Loucy (cell line): ENCODE measurements at regions not wholly inside any gene's neighbourhood (a gene's known extent, or its start where the extent isn't known, plus 50 kb on each side); places are given as distances from the start of the nearest gene placed in this dataset.
"Not testable (repeated sequence)": the region's sequence is repeated elsewhere in the genome, so short reads cannot be mapped to it uniquely, and the experiment has no call there.

Source experiments
- H2AFZ ChIP-seq: fragments of 200-600 bp; sonication (generic); 2 replicates; pipeline ENCODE4 v1.6.0; 2016; ENCODE audit warnings: antibody characterized with exemption, mild to moderate bottlenecking, low read length, moderate library complexity
- H3F3A ChIP-seq: fragments of 200-600 bp; 2 replicates; pipeline ENCODE4 v1.6.0; 2016; ENCODE audit warnings: antibody characterized with exemption, low read depth, mild to moderate bottlenecking
- H3K27me3 ChIP-seq: fragments of 200-600 bp; sonication (generic); 2 replicates; pipeline ENCODE4 v1.6.1; 2014; ENCODE audit warnings: low read length, mild to moderate bottlenecking; ENCODE audit not compliant: insufficient read depth, poor library complexity, severe bottlenecking
- H3K36me3 ChIP-seq: fragments of 200-600 bp; sonication (generic); 2 replicates; pipeline ENCODE4 v1.6.1; 2016; ENCODE audit warnings: low read length; ENCODE audit not compliant: insufficient read depth
- H3K4me1 ChIP-seq: fragments of 200-600 bp; sonication (generic); 2 replicates; pipeline ENCODE4 v1.5.1; 2014; ENCODE audit warnings: low read length, mild to moderate bottlenecking; ENCODE audit not compliant: insufficient read depth, poor library complexity, severe bottlenecking
- H3K4me2 ChIP-seq: fragments of 200-600 bp; sonication (generic); 2 replicates; pipeline ENCODE4 v1.6.0; 2014; ENCODE audit warnings: antibody characterized with exemption, low read length, low read depth, mild to moderate bottlenecking; ENCODE audit not compliant: poor library complexity, severe bottlenecking
- H3K4me3 ChIP-seq: fragments of 200-600 bp; sonication (generic); 2 replicates; pipeline ENCODE4 v1.5.1; 2014; ENCODE audit warnings: low read length, mild to moderate bottlenecking, mixed read lengths; ENCODE audit not compliant: poor library complexity, severe bottlenecking
- H3K79me2 ChIP-seq: fragments of 200-600 bp; sonication (generic); 2 replicates; pipeline ENCODE4 v1.6.1; 2014; ENCODE audit warnings: low read length; ENCODE audit not compliant: insufficient read depth
- H3K9ac ChIP-seq: fragments of 200-600 bp; sonication (generic); 2 replicates; pipeline ENCODE4 v1.6.0; 2014; ENCODE audit warnings: mild to moderate bottlenecking, low read depth, low read length, moderate library complexity; ENCODE audit not compliant: poor library complexity, severe bottlenecking
- H3K9me2 ChIP-seq: fragments of 200-600 bp; sonication (generic); replicated peaks from 2 replicates; pipeline ENCODE4 v1.6.1; 2016; ENCODE audit warnings: low read depth, low read length, mixed read lengths
- H3K9me3 ChIP-seq: fragments of 200-600 bp; sonication (generic); 2 replicates; pipeline ENCODE4 v1.6.1; 2014; ENCODE audit warnings: mild to moderate bottlenecking, antibody characterized with exemption, low read length, low read depth; ENCODE audit not compliant: insufficient read depth
- H4K20me1 ChIP-seq: fragments of 200-600 bp; sonication (generic); 2 replicates; pipeline ENCODE4 v1.6.0; 2014; ENCODE audit warnings: antibody characterized with exemption, low read length, mild to moderate bottlenecking; ENCODE audit not compliant: insufficient read depth, poor library complexity, severe bottlenecking
- EZH2phosphoT487 ChIP-seq: fragments of 200-600 bp; IDR thresholded peaks from 2 replicates; pipeline ENCODE4 v1.6.1; 2018; ENCODE audit warnings: antibody characterized with exemption, mild to moderate bottlenecking, moderate library complexity, borderline replicate concordance
- TF ChIP-seq, protein P1 (sequence below): fragments of 200-600 bp; sonication (generic); conservative IDR thresholded peaks from 2 replicates; pipeline ENCODE4 v1.5.1; 2014; ENCODE audit warnings: mild to moderate bottlenecking, antibody characterized with exemption, low read length

- no peaks in the 10 kb centered on the region for H3K9me2 ChIP-seq
- no peak overlapping the region for H3K4me2 ChIP-seq
- peaks cover 4% of the 10 kb centered on the region for H3K4me1 ChIP-seq
- H3K27me3 ChIP-seq = no peaks in the 10 kb centered on the region
- H3K36me3 ChIP-seq = peaks cover 5% of the 10 kb centered on the region; the same call in 1 of the 2 replicates
- H3F3A ChIP-seq = no peaks in the 10 kb centered on the region
- no peak overlapping the region for H3K9ac ChIP-seq
- no peak overlapping the region for H2AFZ ChIP-seq
- TF ChIP-seq EZH2phosphoT487 = no peak
- TF ChIP-seq, protein P1, sequence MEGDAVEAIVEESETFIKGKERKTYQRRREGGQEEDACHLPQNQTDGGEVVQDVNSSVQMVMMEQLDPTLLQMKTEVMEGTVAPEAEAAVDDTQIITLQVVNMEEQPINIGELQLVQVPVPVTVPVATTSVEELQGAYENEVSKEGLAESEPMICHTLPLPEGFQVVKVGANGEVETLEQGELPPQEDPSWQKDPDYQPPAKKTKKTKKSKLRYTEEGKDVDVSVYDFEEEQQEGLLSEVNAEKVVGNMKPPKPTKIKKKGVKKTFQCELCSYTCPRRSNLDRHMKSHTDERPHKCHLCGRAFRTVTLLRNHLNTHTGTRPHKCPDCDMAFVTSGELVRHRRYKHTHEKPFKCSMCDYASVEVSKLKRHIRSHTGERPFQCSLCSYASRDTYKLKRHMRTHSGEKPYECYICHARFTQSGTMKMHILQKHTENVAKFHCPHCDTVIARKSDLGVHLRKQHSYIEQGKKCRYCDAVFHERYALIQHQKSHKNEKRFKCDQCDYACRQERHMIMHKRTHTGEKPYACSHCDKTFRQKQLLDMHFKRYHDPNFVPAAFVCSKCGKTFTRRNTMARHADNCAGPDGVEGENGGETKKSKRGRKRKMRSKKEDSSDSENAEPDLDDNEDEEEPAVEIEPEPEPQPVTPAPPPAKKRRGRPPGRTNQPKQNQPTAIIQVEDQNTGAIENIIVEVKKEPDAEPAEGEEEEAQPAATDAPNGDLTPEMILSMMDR = no peak
- H4K20me1 ChIP-seq = no peaks in the 10 kb centered on the region
- no peaks in the 10 kb centered on the region for H3K9me3 ChIP-seq
- no peaks in the 10 kb centered on the region for H3K79me2 ChIP-seq
- no peak overlapping the region for H3K4me3 ChIP-seq
These were observed 65.6 kb upstream of the VPREB1 start for GRCh38 chr22:22178992-22179391.

DNA sequence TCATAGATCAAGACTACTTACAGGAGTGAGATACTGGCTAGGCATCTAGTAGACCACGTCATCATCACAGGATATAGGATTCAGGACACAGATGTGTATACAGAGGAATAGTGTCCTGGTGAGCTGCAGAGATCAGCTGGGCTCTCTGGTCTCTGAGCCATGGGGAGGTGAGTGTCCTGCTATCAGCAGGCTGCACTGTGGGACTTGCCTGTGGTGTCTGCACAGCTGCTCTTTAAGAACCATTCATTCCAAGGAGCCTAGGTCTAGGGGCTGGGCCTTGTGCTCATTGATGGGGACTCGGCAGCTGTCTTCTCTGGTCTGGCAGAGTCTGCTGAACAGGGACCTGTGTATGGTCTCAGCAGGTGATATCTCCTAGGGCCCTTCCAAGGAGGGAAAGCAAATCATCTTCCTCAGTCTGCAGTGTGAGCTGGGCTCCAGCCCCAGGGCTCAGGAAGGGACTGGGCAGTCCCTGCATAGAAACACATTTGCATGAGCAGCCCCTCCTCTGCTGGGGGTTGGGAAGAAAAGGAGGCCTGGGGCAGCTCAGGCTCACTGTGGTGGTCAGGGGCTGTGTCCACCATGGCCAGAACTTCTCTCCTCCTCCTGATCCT is 66.1 kb upstream of the VPREB1 start:
- H3K27me3 ChIP-seq = no peaks in the 10 kb centered on the region
- no peaks in the 10 kb centered on the region for H4K20me1 ChIP-seq
- H2AFZ ChIP-seq = no peak overlapping the region

GRCh38 chr22:22176929-22177616 is 67.5 kb upstream of the VPREB1 start:
- Histone ChIP-seq H3K9ac (no peak overlapping the region), H3K9me2 (no peaks in the 10 kb centered on the region), H2AFZ (no peak overlapping the region), H4K20me1 (no peaks in the 10 kb centered on the region), H3K36me3 (peaks cover 5% of the 10 kb centered on the region; the same call in 1 of the 2 replicates), H3F3A (no peaks in the 10 kb centered on the region), H3K4me2 (no peak overlapping the region), H3K27me3 (no peaks in the 10 kb centered on the region), H3K4me1 (peaks cover 4% of the 10 kb centered on the region), H3K79me2 (no peaks in the 10 kb centered on the region), H3K4me3 (no peak overlapping the region), H3K9me3 (no peaks in the 10 kb centered on the region)
- TF ChIP-seq, protein P1 = no peak
- TF ChIP-seq EZH2phosphoT487 = no peak

More for the DNA sequence above, 66.1 kb upstream of the VPREB1 start:
- TF ChIP-seq EZH2phosphoT487 = no peak
- TF ChIP-seq, protein P1 = no peak
- Histone ChIP-seq H3K4me1 (peaks cover 4% of the 10 kb centered on the region), H3F3A (no peaks in the 10 kb centered on the region), H3K9me3 (no peaks in the 10 kb centered on the region), H3K4me3 (no peak overlapping the region), H3K79me2 (no peaks in the 10 kb centered on the region), H3K9me2 (no peaks in the 10 kb centered on the region), H3K36me3 (peaks cover 5% of the 10 kb centered on the region; the same call in 1 of the 2 replicates), H3K4me2 (no peak overlapping the region), H3K9ac (no peak overlapping the region)

DNA sequence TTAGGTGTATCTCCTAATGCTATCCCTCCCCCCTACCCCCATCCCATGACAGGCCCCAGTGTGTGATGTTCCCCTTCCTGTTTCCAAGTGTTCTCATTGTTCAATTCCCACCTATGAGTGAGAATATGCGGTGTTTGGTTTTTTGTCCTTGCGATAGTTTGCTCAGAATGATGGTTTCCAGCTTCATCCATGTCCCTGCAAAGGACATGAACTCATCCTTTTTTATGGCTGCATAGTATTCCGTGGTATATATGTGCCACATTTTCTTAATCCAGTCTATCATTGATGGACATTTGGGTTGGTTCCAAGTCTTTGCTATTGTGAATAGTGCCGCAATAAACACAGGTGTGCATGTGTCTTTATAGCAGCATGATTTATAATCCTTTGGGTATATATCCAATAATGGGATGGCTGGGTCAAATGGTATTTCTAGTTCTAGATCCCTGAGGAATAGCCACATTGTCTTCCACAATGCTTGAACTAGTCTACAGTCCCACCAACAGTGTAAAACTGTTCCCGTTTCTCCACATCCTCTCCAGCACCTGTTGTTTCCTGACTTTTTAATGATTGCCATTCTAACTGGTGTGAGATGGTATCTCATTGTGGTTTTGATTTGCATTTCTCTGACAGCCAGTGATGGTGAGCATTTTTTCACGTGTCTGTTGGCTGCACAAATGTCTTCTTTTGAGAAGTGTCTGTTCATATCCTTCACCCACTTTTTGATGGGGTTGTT is 71.5 kb upstream of the VPREB1 start:
- H3K4me2 ChIP-seq, H2AFZ ChIP-seq, H4K20me1 ChIP-seq, H3K9me3 ChIP-seq, H3K9me2 ChIP-seq, H3K9ac ChIP-seq, H3K36me3 ChIP-seq, H3F3A ChIP-seq, H3K4me3 ChIP-seq, H3K79me2 ChIP-seq, H3K27me3 ChIP-seq: not testable (repeated sequence)
- peaks cover 16% of the 10 kb centered on the region for H3K4me1 ChIP-seq
